H1 (cell line): ENCODE measurements at regions not wholly inside any gene's neighbourhood (a gene's known extent, or its start where the extent isn't known, plus 50 kb on each side); places are given as distances from the start of the nearest gene placed in this dataset.

Experiments
- SP2 ChIP-seq: IDR thresholded peaks from 2 replicates; pipeline ENCODE4 v1.6.1; 2012; ENCODE audit warnings: mild to moderate bottlenecking, low read length, inconsistent platforms
- TF ChIP-seq, protein P1 (sequence below): IDR thresholded peaks from 2 replicates; pipeline ENCODE4 v1.6.1; 2012; ENCODE audit warnings: inconsistent platforms

DNA sequence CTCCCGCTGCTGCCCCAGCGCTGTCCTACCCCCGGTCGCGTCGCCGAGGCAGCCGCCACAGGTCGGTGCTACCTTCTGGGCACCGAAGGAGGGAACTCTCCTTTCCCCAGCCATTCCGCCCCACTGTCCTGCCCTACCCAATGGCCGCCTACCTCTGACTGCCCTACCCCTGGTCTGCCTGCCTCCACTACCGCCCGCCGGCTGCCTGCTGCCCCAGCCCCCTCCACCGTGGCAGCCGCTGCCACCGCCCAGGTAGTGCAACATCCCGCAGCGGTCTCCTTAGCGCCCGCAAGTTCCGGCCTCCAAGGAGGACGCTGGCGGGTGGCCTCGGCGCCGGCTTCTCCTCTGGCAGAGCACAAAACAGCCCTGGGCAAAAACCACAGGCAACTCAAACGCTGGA is 1303.1 kb downstream of the UQCRFS1 start:
- TF ChIP-seq, protein P1, sequence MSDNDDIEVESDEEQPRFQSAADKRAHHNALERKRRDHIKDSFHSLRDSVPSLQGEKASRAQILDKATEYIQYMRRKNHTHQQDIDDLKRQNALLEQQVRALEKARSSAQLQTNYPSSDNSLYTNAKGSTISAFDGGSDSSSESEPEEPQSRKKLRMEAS, result no peak
- TF ChIP-seq SP2, result no peak
